Liver (tissue), 8 donors: ENCODE measurements at regions not wholly inside any gene's neighbourhood (a gene's known extent, or its start where the extent isn't known, plus 50 kb on each side); places are given as distances from the start of the nearest gene placed in this dataset.

Experiments used
- DNase-seq: peaks from one replicate; pipeline ENCODE4 v3.0.0-alpha.2; 2017; ENCODE audit warnings: low spot score
- H3K27ac ChIP-seq, 2 donors: one replicate each; pipeline ENCODE4 v1.7.0; 2013; ENCODE audit warnings: inconsistent platforms in 2 of 2, low read length in 2 of 2, control low read depth in 1 of 2, low read depth in 1 of 2, mild to moderate bottlenecking in 1 of 2
- H3K27me3 ChIP-seq, 4 donors: one replicate each; pipeline versions ENCODE4 v1.6.1 to v1.7.0; 2013; ENCODE audit warnings: low read length in 3 of 4, inconsistent platforms in 1 of 4, mild to moderate bottlenecking in 1 of 4, moderate library complexity in 1 of 4; ENCODE audit not compliant: control insufficient read depth in 4 of 4, insufficient read depth in 4 of 4
- H3K36me3 ChIP-seq, 4 donors: one replicate each; pipeline versions ENCODE4 v1.6.1 to v1.7.0; 2013; ENCODE audit warnings: low read length in 3 of 4, mild to moderate bottlenecking in 3 of 4, low read depth in 1 of 4, moderate library complexity in 1 of 4; ENCODE audit not compliant: control insufficient read depth in 4 of 4, insufficient read depth in 3 of 4
- H3K4me1 ChIP-seq, 4 donors: one replicate each; pipeline versions ENCODE4 v1.6.1 to v1.7.0; 2013; ENCODE audit warnings: low read length in 3 of 4, mild to moderate bottlenecking in 3 of 4, moderate library complexity in 1 of 4; ENCODE audit not compliant: control insufficient read depth in 4 of 4, insufficient read depth in 4 of 4
- H3K4me3 ChIP-seq, 3 donors: one replicate each; pipeline versions ENCODE4 v1.6.1 to v1.7.0; 2013; ENCODE audit warnings: low read length in 3 of 3, control low read depth in 1 of 3, low read depth in 1 of 3, mild to moderate bottlenecking in 1 of 3
- H3K9ac ChIP-seq, 2 donors: one replicate each; pipeline ENCODE4 v1.7.0; 2013; ENCODE audit warnings: low read length in 2 of 2, mild to moderate bottlenecking in 2 of 2, moderate library complexity in 2 of 2, control low read depth in 1 of 2, low read depth in 1 of 2
- H3K9me3 ChIP-seq, 4 donors: one replicate each; pipeline versions ENCODE4 v1.6.1 to v1.7.0; 2013; ENCODE audit warnings: low read length in 3 of 4; ENCODE audit not compliant: control insufficient read depth in 4 of 4
- EGR1 ChIP-seq, 2 donors: IDR thresholded peaks; 2 replicates each; pipeline ENCODE4 v1.6.1; 2016 to 2018; ENCODE audit warnings: antibody characterized with exemption in 2 of 2, low read depth in 2 of 2
- FOXA1 ChIP-seq: IDR thresholded peaks from 2 replicates; pipeline ENCODE4 v1.6.1; 2016; ENCODE audit warnings: antibody characterized with exemption
- GABPA ChIP-seq, 2 donors: IDR thresholded peaks in 1 of 2; conservative IDR thresholded peaks in 1 of 2; 2 replicates each; pipeline ENCODE4 v1.6.1; 2016; ENCODE audit warnings: antibody characterized with exemption in 2 of 2, mild to moderate bottlenecking in 1 of 2, moderate library complexity in 1 of 2
- HNF4A ChIP-seq, 2 donors: conservative IDR thresholded peaks; 2 replicates each; pipeline ENCODE4 v1.6.1; 2016; ENCODE audit warnings: antibody characterized with exemption in 2 of 2, mild to moderate bottlenecking in 2 of 2
- HNF4G ChIP-seq: IDR thresholded peaks from 2 replicates; pipeline ENCODE4 v1.6.1; 2016; ENCODE audit warnings: antibody characterized with exemption
- JUND ChIP-seq, 2 donors: IDR thresholded peaks; 2 replicates each; pipeline ENCODE4 v1.6.1; 2016; ENCODE audit warnings: antibody characterized with exemption in 2 of 2
- MAX ChIP-seq: IDR thresholded peaks from 2 replicates; pipeline ENCODE4 v1.6.1; 2016; ENCODE audit warnings: antibody characterized with exemption
- NR2F2 ChIP-seq: IDR thresholded peaks from 2 replicates; pipeline ENCODE4 v1.6.1; 2016; ENCODE audit warnings: antibody characterized with exemption
- RAD21 ChIP-seq, 2 donors: IDR thresholded peaks; 2 replicates each; pipeline ENCODE4 v1.6.1; 2016; ENCODE audit warnings: antibody characterized with exemption in 2 of 2, mild to moderate bottlenecking in 2 of 2
- REST ChIP-seq: IDR thresholded peaks from 2 replicates; pipeline ENCODE4 v1.6.1; 2016; ENCODE audit warnings: antibody characterized with exemption, mild to moderate bottlenecking
- SP1 ChIP-seq: IDR thresholded peaks from 2 replicates; pipeline ENCODE4 v1.6.1; 2018; ENCODE audit warnings: antibody characterized with exemption, mild to moderate bottlenecking
- TAF1 ChIP-seq: conservative IDR thresholded peaks from 2 replicates; pipeline ENCODE4 v1.6.1; 2016; ENCODE audit warnings: antibody characterized with exemption, mild to moderate bottlenecking
- YY1 ChIP-seq: IDR thresholded peaks from 2 replicates; pipeline ENCODE4 v1.6.1; 2016; ENCODE audit warnings: antibody characterized with exemption, mild to moderate bottlenecking
- ZBTB33 ChIP-seq: IDR thresholded peaks from 2 replicates; pipeline ENCODE4 v1.6.1; 2016; ENCODE audit warnings: antibody characterized with exemption
- WGBS: extraction: QIAGEN DNeasy Blood & Tissue Kit; methylation state at CpG from one replicate; pipeline ENCODE4 v1.1.7; 2013; 5-methylcytosine and 5-hydroxymethylcytosine counted together
- TF ChIP-seq, protein P1 (sequence below): IDR thresholded peaks from 2 replicates; pipeline ENCODE4 v1.6.1; 2016; ENCODE audit warnings: antibody characterized with exemption
- TF ChIP-seq, protein P2 (sequence below): fragments of 150-350 bp; IDR thresholded peaks from 2 replicates; pipeline ENCODE4 v1.5.1; 2017; ENCODE audit warnings: improper control_type of control experiment, low read depth, low read length; ENCODE audit not compliant: missing input control
- donor health status: healthy.
- donor health status: healthy.
- donor health status: healthy.
- donor health status: healthy.
- donor health status: healthy.

DNA sequence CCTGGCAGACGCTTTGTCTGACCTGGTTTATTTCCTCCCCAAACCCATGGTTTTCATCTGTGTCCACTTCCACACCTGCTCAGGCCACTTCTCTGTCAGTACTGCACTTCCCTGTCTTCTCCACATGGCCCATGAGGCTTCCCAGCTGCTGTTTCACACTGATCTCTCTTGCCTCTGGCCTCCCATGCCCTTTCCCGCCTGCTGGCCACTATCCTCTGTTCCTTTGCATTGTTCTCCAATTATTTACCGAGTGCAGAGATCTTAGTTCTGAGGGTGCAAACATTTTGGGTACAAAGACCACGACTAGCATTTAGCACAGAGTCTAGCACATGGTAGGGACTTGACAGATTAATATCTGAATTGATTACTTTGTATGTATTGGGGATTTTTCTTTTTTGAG, 174.8 kb upstream of the NPY2R start:
- TF ChIP-seq EGR1 (IDR thresholded peaks at IDR 0.05; ENCODE audit: low read depth in 2 of 2): no peak
- TF ChIP-seq REST: no peak
- no peak for TF ChIP-seq JUND (IDR thresholded peaks at IDR 0.05)
- no peak for TF ChIP-seq FOXA1
- no peak for DNase-seq
- WGBS: 55% methylated on average over 4 of the region's 4 CpGs

DNA sequence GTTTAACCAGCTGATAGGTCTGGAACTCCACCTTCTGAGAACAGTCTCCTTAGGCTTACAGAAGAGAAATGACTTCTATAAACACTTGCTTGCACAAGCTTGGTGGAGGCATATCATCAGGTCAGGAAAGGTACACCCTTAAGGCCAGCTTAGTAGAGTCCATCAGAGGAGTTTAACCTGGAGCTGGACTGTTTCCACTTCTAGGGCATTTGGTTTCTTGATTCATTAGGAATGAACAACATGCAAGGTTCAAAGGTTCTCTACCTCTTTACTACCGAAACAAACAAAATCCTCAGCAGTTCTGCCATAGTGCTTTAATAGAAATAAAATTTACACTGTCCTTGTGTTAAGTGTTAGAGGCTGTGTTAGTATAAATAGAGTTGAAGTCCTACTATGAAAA, 171.4 kb upstream of the NPY2R start:
- Histone ChIP-seq H3K27ac (no peak overlapping the region), H3K9ac (no peak overlapping the region), H3K36me3 (no peaks in the 10 kb centered on the region), H3K4me1 (no peaks in the 10 kb centered on the region), H3K27me3 (no peaks in the 10 kb centered on the region), H3K4me3 (no peak overlapping the region), H3K9me3 (no peaks in the 10 kb centered on the region)
- TF ChIP-seq MAX (no peak), HNF4A (conservative IDR thresholded peaks at IDR 0.05) (peak in 1 of 2 donors; percentile 20), SP1 (no peak), RAD21 (IDR thresholded peaks at IDR 0.05) (no peak), FOXA1 (no peak), YY1 (no peak), HNF4G (no peak), EGR1 (IDR thresholded peaks at IDR 0.05; ENCODE audit: low read depth in 2 of 2) (no peak)
- WGBS: 34% methylated on average over 1 of the region's 1 CpG
- no peak for DNase-seq

More for the DNA sequence above, 174.8 kb upstream of the NPY2R start:
- H3K4me1 ChIP-seq: no peaks in the 10 kb centered on the region
- no peaks in the 10 kb centered on the region for H3K36me3 ChIP-seq
- H3K27me3 ChIP-seq: no peaks in the 10 kb centered on the region
- no peak overlapping the region for H3K9ac ChIP-seq
- no peak overlapping the region for H3K4me3 ChIP-seq
- H3K9me3 ChIP-seq: no peaks in the 10 kb centered on the region
- no peak overlapping the region for H3K27ac ChIP-seq

DNA sequence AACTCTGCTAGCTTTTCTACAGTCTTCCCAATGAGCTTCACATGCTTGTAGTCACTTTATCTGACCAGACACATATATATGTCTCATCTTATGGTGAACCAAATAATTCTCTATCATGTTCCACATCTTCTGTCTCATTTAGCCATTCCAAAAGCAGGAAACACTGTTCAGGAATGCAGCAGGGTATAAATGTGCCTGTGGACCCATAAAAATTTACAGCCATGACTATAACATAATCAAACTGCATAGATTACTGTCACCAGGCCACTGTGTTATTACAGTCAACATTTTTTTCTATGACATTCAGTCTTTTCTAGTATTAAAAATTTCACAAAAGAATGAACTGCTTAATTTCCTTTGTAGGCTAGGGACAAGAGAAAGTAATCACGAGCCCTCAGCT, 170.0 kb upstream of the NPY2R start:
- TF ChIP-seq, protein P1, sequence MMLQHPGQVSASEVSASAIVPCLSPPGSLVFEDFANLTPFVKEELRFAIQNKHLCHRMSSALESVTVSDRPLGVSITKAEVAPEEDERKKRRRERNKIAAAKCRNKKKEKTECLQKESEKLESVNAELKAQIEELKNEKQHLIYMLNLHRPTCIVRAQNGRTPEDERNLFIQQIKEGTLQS: no peak
- TF ChIP-seq MAX (no peak), EGR1 (IDR thresholded peaks at IDR 0.05; ENCODE audit: low read depth in 2 of 2) (no peak), ZBTB33 (no peak), TAF1 (no peak), NR2F2 (no peak), GABPA (IDR thresholded peaks at IDR 0.05 in 1 of 2, conservative IDR thresholded peaks at IDR 0.05 in 1 of 2) (no peak), FOXA1 (no peak), HNF4G (no peak), RAD21 (IDR thresholded peaks at IDR 0.05) (no peak), SP1 (no peak), YY1 (no peak), HNF4A (conservative IDR thresholded peaks at IDR 0.05) (no peak)
- TF ChIP-seq, protein P2, sequence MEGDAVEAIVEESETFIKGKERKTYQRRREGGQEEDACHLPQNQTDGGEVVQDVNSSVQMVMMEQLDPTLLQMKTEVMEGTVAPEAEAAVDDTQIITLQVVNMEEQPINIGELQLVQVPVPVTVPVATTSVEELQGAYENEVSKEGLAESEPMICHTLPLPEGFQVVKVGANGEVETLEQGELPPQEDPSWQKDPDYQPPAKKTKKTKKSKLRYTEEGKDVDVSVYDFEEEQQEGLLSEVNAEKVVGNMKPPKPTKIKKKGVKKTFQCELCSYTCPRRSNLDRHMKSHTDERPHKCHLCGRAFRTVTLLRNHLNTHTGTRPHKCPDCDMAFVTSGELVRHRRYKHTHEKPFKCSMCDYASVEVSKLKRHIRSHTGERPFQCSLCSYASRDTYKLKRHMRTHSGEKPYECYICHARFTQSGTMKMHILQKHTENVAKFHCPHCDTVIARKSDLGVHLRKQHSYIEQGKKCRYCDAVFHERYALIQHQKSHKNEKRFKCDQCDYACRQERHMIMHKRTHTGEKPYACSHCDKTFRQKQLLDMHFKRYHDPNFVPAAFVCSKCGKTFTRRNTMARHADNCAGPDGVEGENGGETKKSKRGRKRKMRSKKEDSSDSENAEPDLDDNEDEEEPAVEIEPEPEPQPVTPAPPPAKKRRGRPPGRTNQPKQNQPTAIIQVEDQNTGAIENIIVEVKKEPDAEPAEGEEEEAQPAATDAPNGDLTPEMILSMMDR: no peak
- Histone ChIP-seq H3K36me3 (no peaks in the 10 kb centered on the region), H3K4me3 (no peak overlapping the region), H3K9me3 (no peaks in the 10 kb centered on the region), H3K27ac (no peak overlapping the region), H3K4me1 (no peaks in the 10 kb centered on the region), H3K27me3 (no peaks in the 10 kb centered on the region), H3K9ac (no peak overlapping the region)
- no peak for DNase-seq
- 78% methylated on average over 1 of the region's 1 CpG for WGBS
